GM19351 (cell line): ENCODE measurements at regions not wholly inside any gene's neighbourhood (a gene's known extent, or its start where the extent isn't known, plus 50 kb on each side); places are given as distances from the start of the nearest gene placed in this dataset.
A peak's percentile ranks its signal among the peaks of the same experiment; 100 is the strongest.
"Not testable (repeated sequence)": the region's sequence is repeated elsewhere in the genome, so short reads cannot be mapped to it uniquely, and the experiment has no call there.

ENCODE experiments used
- ATAC-seq: cut with Tn5 transposase; IDR thresholded peaks from one replicate; pipeline ENCODE4 v1.9.1; 2021; ENCODE audit warnings: mild to moderate bottlenecking, moderate library complexity; ENCODE audit not compliant: unreplicated experiment

DNA sequence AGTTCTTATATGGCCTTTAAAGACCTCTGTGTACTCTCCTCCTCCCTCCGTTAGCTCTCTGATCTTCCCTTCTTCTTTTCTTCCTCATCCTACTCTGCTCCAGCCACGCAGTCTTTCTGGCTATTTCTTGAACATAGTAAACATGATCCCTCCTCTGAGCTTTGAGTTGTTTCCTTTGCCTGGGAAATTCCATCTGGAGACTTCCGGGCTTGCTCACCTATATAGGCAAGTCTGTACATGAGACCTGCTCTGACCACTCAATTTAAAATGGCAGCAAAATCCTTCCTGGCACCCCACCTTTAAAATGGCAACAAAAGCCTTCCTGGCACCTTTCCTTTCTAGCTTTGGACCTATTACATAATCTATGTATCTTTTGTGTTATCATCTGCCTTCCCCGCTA is 517.6 kb downstream of the TTLL7 start:
- not testable (repeated sequence) for ATAC-seq

DNA sequence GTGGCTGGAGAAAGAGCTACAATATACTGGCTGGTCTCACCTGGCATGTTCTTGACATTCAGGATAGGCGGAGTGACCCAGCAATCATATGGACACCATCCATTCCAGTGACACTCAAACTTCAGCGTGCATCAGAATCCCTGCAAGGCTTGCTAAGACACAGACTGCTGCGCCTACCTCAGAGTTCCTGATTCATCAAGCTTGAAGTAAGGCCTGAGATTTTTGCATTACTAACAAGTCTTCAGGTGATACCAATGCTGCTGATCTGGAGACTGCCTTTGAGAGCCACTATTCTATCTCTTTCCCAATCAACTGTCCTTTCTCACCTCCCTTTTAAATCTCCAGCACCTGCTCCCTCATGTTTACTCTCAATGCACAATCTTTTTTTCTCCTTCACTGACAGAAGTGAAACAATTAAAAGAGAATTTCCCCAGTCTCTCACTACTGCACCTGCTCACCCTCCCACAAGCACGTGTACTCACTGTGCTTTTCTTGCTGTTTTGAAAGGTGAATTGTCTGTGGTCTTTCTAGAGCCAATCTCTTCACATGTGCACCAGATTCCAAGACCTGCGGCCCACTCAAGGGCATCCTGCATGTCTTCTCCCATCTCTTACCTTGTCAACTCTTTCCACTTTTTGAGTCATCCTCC is 519.2 kb downstream of the TTLL7 start:
- peak; percentile 79 for ATAC-seq

DNA sequence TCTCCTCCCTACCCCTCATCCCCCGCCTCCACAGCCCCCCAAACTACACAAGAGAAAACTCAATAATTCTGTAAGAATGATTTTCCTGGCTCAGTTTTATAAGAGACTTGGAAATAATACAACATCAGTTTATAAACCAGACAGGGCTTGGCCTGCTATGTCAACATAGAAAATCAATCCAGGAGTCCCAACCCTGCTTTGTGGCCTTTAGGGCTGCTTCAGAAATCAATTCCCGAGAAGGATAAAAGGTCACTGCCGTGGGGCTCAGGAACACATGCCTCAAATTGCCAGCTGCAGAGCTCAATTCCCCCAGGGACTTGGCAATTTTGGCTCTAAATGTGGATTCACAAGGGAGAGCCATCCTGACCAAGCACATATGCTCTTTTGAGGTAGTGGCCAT is 520.8 kb downstream of the TTLL7 start:
- not testable (repeated sequence) for ATAC-seq

DNA sequence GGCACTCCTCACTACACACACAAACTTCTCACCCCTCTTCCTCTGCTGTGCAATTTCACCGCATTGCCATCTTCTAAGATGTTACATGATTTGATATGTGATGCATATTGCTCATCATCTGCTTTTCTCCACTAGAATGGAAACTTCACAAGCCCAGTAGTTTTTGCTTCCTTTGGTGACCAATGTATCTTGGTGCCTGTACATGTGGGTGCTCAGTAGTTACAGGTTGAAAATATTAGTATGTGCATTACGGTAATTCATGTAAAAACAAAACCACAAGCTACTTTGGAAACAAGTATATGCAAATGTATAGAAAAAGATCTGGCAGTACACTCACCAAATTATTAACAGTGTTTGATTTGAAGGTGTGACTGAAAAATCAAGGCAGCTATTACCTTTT is 522.4 kb downstream of the TTLL7 start:
- peak; percentile 50 for ATAC-seq

DNA sequence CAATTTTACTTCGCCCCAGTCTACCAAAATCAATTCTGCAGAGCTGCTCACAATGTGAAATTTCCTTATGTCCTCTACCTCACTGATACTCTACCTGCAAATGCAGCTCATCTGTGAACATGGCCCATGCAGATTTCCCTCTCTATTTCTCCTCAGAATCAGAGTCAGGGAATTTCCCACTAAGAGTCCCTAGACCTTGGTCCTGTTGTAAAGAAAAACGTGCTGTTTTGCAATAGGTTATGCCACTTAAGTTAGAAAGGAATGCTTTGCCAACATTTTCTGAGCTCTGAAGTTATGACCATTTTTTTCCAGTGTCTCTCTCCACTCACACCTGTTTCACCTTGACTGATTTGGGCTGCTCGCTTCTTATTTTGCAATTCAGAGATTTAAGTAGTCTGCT is 524.0 kb downstream of the TTLL7 start:
- not testable (repeated sequence) for ATAC-seq

DNA sequence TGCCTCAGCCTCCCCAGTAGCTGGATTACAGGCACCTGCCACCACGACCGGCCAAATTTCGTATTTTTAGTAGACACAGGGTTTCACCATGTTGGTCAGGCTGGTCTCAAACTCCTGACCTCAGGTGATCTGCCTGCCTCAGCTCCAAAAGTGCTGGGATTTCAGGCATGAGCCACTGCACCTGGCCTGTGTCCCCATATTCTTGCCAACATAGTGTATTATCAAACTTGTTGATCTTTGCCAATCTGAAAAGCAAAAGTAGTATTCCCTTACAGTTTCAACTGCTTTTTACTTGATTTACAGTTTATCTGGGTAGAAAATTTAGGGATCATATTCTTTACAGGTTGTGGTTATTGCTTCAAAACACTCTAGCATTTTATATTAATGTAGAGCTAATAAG is 524.9 kb downstream of the TTLL7 start:
- ATAC-seq, result not testable (repeated sequence)

DNA sequence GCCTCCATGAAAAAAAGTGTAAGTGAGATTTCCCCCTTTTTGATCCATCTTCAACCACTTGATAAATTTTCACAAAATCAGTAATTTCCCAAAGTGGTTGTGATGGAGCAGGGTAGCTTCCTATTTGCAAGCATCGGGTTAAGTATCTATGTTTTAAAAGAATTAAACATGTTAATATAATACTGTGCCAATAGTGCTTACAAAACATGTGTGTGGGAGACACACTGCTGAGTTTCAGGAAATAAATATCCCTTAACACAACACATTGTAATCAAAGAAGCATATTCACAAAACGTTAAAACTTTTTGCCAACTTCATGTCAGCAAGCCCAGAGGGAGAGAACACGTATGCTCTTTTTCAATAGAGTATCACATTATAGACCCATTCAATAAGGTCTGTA is 526.9 kb downstream of the TTLL7 start:
- not testable (repeated sequence) for ATAC-seq

DNA sequence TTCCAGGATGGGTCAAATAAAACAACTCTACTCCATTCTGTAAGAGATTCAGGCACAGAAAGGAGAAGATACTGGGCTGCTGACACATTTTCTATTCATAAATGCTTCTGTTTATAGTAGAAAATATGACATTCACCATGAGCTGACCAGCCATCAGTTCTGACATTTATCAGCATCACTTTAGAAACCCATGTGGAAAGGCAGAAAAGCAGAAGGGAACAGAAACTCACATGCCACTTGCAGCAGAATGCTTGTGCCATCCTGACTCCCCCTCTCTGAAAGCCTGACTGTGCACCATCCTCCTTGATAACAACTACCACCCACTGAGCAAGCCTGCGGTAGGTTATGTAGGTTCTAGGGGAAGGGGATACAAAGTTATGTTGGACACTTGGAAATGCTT is 527.7 kb downstream of the TTLL7 start:
- ATAC-seq, result peak; percentile 56

DNA sequence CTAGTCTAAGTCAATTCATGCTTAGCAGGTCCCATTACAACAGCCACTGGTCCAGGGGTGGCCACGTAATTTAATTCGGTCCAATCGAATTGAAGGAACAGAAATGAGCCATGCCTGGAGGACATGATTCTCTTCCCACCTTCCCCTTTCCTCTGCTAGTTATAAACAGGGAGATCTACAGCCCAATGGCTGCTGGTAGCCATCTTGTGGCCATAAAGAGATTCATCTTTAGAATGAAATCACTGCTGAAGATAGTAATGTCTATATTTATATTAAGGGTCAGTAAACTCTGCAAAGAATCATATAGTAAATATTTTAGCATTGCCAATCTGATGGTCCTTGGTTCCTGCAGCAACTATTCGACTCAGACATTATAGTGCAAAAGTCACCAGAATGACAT is 530.6 kb downstream of the TTLL7 start:
- ATAC-seq, result not testable (repeated sequence)

DNA sequence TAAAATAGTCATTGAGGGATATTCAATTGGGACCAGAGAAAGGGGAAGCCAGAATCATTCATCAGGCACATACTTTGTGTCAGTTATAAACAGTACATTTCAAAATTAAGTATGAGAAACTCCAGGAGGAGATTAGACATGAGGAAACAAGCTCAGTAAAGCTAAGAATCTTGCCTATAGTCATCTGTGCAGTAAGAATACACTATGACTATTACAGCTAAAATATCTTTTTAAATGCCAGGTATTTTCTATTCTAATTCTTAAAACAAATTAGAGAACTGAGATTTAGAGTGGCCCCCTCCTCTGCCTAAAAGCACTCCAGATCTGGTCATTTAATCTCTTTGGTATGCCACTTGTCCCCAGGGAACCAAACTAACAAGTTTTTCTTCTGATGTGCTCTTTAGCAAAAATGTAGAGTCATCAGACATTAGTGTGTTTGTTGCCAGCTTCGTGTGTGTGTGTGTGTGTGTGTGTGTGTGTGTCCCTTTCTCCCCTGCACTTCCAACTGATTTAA is 541.1 kb downstream of the TTLL7 start:
- peak; percentile 47 for ATAC-seq

DNA sequence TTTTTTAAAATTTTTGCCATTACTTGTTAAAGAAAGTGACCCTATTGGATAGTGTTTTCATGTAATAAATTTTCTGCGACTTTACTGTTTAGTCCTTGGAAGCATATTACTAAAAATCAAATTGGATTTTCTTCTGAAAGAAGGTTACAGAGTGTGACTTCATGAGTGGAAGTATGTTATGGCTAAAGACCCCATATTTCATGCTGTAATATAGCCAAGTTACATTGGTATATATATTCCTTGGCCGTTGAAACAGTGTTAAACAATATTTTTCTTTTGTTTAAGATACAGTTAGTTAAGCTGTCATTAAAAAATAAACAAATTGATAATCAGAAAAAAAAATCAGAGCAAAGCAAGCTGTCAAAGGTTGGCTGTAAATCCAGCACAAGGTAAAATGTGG is 541.7 kb downstream of the TTLL7 start:
- not testable (repeated sequence) for ATAC-seq

DNA sequence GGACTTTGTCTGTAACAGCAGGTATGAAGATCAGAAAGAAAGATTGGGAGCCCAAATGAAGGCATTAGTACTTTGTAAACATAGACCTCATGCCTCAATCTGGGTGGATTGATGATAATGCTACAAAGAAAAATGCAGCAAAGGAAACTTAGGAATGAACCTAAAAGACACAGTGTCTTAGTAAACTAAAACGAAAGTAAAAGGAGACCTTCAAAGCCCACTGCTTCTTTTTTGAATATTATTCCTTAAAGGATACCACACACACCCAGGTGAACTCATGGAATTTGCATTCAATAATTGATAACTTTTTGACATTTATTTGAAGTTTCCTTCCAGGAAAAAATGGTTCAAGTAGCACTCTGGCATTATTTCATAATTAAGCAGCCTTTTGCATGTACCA is 543.2 kb downstream of the TTLL7 start:
- not testable (repeated sequence) for ATAC-seq

DNA sequence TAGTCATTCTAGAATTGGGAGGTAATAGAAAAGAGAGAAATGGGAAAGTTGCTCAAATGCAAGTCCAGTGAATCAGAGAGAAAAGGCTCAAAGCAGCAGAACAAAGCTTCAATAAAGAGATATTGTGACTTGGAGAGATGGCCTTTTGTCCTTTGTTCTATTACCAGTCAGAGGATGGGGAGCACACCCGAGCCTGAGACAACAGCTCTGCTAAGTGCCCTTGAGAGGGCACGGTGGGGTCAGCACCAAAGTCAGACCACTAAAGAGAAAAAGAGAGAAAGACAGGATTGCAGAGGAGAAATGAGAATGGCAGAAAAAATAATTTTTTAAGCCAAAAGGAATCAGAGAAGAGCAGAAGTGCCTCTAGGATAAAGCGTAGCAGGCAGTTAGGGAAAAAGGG is 553.1 kb downstream of the TTLL7 start:
- ATAC-seq, result not testable (repeated sequence)

DNA sequence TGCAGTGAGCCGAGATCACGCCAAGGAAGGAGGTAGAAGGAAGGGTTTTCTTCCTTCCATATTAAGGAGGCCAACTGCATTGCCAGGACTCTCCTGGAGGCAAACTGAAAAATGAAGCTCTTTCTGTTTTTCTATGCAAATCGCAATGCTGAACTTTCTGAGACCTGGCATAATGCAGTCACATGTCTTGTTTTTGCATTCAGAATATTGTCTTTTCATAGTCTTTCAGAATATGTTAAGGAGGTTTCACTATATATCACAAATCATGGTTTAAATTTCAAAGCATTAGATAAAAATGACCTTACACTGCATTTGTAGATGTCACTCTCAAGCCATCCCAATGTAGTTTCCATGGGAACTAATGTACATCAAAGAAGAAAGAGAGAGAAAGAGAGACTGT is 556.5 kb downstream of the TTLL7 start:
- ATAC-seq, result not testable (repeated sequence)

DNA sequence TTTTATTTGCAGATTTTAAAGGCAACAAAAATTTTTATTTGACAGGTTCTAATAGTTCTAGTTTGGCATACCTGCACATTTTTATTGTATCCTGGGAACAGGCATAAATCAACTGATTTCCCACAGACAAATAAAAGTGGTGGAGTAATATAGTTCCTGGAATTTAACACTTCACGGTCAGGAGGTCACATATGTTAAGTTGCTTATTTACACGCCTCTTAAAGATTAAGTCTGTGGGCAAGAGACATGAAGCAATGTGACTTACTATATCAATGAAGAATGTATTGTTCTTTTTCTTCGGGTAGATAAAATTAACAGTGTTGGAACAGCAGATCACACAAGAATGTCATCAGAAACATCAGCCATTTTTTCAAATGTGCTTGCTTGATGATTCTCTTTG is 558.3 kb downstream of the TTLL7 start:
- not testable (repeated sequence) for ATAC-seq

DNA sequence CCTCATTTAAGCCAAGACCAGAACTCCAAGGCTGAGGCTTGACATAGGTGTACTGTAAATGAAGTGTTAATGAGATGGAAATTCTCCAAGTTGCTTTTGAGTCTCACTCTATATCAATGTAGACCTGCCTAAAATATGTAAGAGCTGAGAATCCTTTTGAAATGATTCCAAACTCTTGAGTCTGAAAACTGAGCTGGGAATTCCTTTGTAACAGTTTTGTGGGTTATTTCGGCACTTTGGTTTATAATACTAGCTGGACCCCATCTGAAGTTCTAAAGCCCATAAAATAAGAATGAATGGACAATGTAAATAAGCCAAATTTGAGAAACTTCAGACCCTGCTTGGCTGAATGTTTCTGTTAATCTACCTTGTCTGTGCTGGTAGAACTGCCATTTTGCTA is 558.9 kb downstream of the TTLL7 start:
- not testable (repeated sequence) for ATAC-seq

DNA sequence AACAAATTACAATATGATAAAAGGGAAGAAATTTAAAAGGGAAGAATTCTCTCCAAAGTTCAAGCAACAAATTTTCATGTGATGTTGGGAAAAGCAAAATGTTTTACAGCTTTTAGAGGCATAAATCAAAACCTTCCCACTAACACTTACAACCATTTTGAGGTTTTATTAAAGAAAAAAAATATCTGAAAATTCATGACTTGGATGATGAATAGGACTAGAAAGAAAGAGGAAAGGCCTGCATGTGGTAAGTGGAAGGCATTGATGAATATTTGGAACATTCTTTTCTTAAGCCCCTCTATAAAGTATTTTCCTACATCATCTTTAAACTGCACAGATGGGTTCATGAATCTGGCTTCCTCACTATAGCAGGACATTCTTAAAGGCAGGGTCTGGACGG is 560.6 kb downstream of the TTLL7 start:
- ATAC-seq, result not testable (repeated sequence)

DNA sequence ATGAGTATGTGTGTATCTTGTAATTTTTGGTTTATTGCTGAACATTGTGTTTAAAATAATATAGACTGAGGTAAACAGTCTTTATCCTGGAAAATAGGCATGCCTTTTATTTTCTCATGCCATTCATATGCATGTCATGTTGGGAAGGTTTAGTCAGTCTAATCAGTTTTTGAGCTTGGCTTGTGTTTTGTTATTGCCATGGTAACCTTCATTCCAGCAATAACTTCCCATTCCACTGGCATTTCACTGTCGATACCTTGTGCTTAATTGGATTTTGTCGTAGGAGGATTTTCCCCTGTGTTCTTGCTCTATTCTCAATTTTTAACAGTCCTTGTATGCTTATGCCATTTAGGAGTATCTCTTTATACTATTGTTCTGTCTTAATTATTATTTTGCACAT is 563.6 kb downstream of the TTLL7 start:
- not testable (repeated sequence) for ATAC-seq

DNA sequence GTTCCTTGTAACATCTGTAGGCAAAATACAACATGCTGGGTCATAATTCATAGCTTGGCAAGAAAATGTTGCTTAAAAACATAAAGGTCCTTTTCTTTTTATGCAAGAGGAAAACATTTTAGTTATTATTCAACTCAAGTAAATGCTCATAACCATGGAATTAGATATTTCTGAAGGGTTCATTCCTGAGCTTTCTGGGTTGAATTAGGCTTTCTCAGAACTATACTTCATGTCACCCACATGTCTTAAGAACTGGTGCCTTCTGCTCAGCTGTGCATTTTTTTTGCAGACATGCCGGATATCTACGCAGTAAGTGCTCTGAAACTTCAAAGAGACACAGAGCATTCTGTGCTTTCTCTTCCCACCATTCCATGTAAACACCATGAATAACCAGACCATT is 571.4 kb downstream of the TTLL7 start:
- ATAC-seq, result not testable (repeated sequence)

DNA sequence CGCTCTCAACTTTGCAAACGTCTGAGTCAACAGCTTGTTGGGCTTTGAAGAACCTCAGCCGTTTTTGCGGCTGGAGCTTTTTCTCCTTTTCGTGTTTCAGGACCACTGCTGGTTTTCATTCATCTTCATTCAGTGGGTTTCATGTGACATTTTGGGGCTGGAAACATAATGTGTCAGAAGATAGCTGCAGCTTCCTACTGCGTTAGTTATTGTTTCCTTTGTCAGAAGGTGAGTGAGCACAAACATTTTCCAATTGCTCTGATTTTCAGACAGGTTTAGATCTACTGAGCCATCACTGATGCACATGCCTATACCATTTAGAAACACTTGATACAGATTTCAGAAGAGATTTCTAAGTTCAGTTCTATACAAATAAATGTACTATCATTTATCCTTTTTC is 575.5 kb downstream of the TTLL7 start:
- ATAC-seq, result not testable (repeated sequence)

DNA sequence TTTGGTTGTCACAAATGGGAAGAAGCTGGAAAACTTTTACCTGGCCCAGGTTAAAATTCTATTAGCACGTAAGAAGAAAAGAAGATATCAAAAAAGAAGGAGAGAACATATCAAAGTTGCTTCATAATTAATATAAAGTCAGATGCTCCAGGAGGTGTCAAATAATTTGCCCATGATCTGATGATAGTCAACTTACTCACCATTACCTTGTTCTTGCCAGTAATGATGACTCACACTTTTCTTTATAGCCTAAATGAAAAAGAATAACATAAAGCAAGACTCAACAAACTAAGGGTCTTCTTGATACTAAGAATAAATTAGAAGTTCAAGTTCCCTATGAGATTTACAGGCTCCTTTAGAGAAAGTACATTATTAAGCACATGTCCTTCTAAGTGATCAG is 580.4 kb downstream of the TTLL7 start:
- ATAC-seq, result no peak

DNA sequence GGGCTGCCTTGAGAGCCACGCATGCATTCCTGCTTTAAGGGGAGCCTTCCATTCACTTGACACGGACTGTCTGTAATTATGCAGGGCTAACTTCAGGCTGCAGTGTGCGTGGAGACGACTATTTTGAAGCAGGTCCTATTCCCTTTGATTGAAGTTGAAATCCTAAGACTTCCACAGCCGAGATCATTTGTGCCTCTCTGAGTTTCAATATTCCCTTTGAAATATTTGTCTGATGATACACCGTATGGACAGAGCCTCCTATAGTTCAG is 585.2 kb downstream of the TTLL7 start:
- ATAC-seq, result not testable (repeated sequence)

DNA sequence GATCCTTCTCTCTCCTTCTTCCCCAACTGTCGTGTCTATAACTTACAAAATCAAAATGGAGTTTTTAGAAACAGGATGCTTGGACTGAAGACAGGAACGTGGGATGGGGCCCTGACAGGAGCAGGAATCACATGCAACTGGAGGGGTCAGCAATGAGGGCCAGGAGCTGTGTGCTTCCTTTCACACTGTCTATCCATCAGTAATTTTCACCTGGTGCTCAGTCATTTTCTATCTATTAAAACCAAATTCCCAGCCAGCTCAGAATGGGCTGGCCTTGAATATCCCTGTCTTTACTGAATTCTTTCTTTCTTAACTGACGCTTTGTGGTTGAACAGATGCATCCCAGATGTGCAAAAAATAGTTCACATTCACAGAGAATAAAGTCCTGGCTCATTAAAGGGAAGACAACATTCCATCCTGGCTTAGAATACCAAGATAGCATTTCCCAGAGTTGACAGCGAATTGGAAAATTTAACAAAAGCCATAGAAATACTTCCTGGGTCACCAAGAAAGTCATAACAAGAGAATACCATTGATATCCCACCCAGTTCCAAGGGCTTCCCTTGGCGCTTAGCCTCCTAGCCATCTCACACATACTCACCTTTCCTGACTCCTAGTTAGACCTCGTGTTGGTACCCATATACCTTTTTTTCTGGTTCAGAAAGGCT is 588.1 kb downstream of the TTLL7 start:
- not testable (repeated sequence) for ATAC-seq
